ENCODE measurements at regions not wholly inside any gene's neighbourhood (a gene's known extent, or its start where the extent isn't known, plus 50 kb on each side); places are given as distances from the start of the nearest gene placed in this dataset.

- DNase-seq (ENCODE audit: low read depth) = no peak
These were observed 59.8 kb downstream of the MRM1 start for GRCh38 chr17:36661047-36661666.

GRCh38 chr17:36661688-36662087 lies 60.3 kb downstream of the MRM1 start:
- no peak for DNase-seq (ENCODE audit: low read depth)

GRCh38 chr17:36665417-36665816 lies 64.0 kb downstream of the MRM1 start:
- DNase-seq (ENCODE audit: low read depth) = no peak

- no peak for DNase-seq (ENCODE audit: low read depth)
These were observed 66.5 kb downstream of the MRM1 start for GRCh38 chr17:36667922-36668321.

GRCh38 chr17:36668824-36669223 lies 67.4 kb downstream of the MRM1 start:
- no peak for DNase-seq (ENCODE audit: low read depth)

- DNase-seq (ENCODE audit: low read depth) = no peak
These were observed 69.8 kb downstream of the MRM1 start for GRCh38 chr17:36671144-36671543.

- no peak for DNase-seq (ENCODE audit: low read depth)
These were observed 71.1 kb downstream of the MRM1 start for GRCh38 chr17:36672403-36672918.

GRCh38 chr17:36673068-36673467 lies 71.7 kb downstream of the MRM1 start:
- DNase-seq (ENCODE audit: low read depth) = no peak

GRCh38 chr17:36673637-36674277 lies 72.4 kb downstream of the MRM1 start:
- no peak for DNase-seq (ENCODE audit: low read depth)

GRCh38 chr17:36674278-36674650 lies 72.9 kb downstream of the MRM1 start:
- no peak for DNase-seq (ENCODE audit: low read depth)

- no peak for DNase-seq (ENCODE audit: low read depth)
These were observed 73.9 kb downstream of the MRM1 start for GRCh38 chr17:36675250-36675649.

- no peak for DNase-seq (ENCODE audit: low read depth)
These were observed 74.4 kb downstream of the MRM1 start for GRCh38 chr17:36675786-36676185.

- no peak for DNase-seq (ENCODE audit: low read depth)
These were observed 78.6 kb downstream of the MRM1 start for GRCh38 chr17:36679815-36680467.

- no peak for DNase-seq (ENCODE audit: low read depth)
These were observed 79.4 kb downstream of the MRM1 start for GRCh38 chr17:36680701-36681202.

GRCh38 chr17:36682773-36683172 lies 81.4 kb downstream of the MRM1 start:
- no peak for DNase-seq (ENCODE audit: low read depth)

- DNase-seq (ENCODE audit: low read depth) = no peak
These were observed 82.0 kb downstream of the MRM1 start for GRCh38 chr17:36683387-36683786.

GRCh38 chr17:36684134-36684533 lies 82.8 kb downstream of the MRM1 start:
- DNase-seq (ENCODE audit: low read depth) = no peak

GRCh38 chr17:36686123-36686669 lies 84.8 kb downstream of the MRM1 start:
- no peak for DNase-seq (ENCODE audit: low read depth)

GRCh38 chr17:36687736-36688135 lies 86.4 kb downstream of the MRM1 start:
- no peak for DNase-seq (ENCODE audit: low read depth)

- no peak for DNase-seq (ENCODE audit: low read depth)
These were observed 87.8 kb downstream of the MRM1 start for GRCh38 chr17:36689089-36689667.

GRCh38 chr17:36690190-36690589 lies 88.8 kb downstream of the MRM1 start:
- no peak for DNase-seq (ENCODE audit: low read depth)

GRCh38 chr17:36691606-36692005 lies 90.2 kb downstream of the MRM1 start:
- DNase-seq (ENCODE audit: low read depth) = no peak

GRCh38 chr17:36695082-36695481 lies 93.7 kb downstream of the MRM1 start:
- DNase-seq (ENCODE audit: low read depth) = no peak

All from activated gamma-delta T cell treated with anti-CD3 and anti-CD28 coated beads, Interleukin-2, amount 50 U/mL, for 16 hours (primary cell).